H1 (cell line): ENCODE measurements at regions not wholly inside any gene's neighbourhood (a gene's known extent, or its start where the extent isn't known, plus 50 kb on each side); places are given as distances from the start of the nearest gene placed in this dataset.
"Not testable (repeated sequence)": the region's sequence is repeated elsewhere in the genome, so short reads cannot be mapped to it uniquely, and the experiment has no call there.

Experiments used
- CTCF ChIA-PET: fragments of 300-600 bp; sonication (Branson Sonifier 250); formaldehyde crosslinking; loops from one replicate; lab custom pipeline; 2021; ENCODE audit not compliant: partially characterized antibody; lab: Charles Lee
- POLR2A ChIA-PET: fragments of 300-600 bp; sonication (Branson Sonifier 250); formaldehyde crosslinking; loops from one replicate; lab custom pipeline; 2021; ENCODE audit warnings: inconsistent platforms; ENCODE audit not compliant: partially characterized antibody; lab: Charles Lee
- DNase-seq, 2 experiments: peaks; one replicate each; pipeline versions ENCODE4 v3.0.0 to v3.0.0-alpha.2; 2010 to 2022; ENCODE audit warnings: low spot score in 2 of 2, low read depth in 1 of 2, mixed read lengths in 1 of 2
- FAIRE-seq: peaks from 2 replicates; lab custom pipeline; 2011; peaks lifted over from hg19 to GRCh38; lab: Jason Lieb, UNC
- H2AFZ ChIP-seq: 2 replicates; pipeline ENCODE4 v1.8.1; 2012; ENCODE audit warnings: low read length, inconsistent platforms
- H2AK5ac ChIP-seq: 2 replicates; pipeline ENCODE4 v1.6.1; 2013; ENCODE audit warnings: low read depth, low read length
- H2BK120ac ChIP-seq: replicated peaks from 2 replicates; pipeline ENCODE3; 2013; ENCODE audit warnings: low read depth, low read length, inconsistent platforms
- H2BK12ac ChIP-seq: 2 replicates; pipeline ENCODE4 v1.6.1; 2013; ENCODE audit warnings: low read depth, low read length
- H2BK15ac ChIP-seq: 2 replicates; pipeline ENCODE4 v1.6.1; 2013; ENCODE audit warnings: low read length
- H2BK20ac ChIP-seq: 2 replicates; pipeline ENCODE4 v1.6.1; 2013; ENCODE audit warnings: low read length
- H2BK5ac ChIP-seq: 2 replicates; pipeline ENCODE4 v1.6.1; 2013; ENCODE audit warnings: low read depth, low read length
- H3K14ac ChIP-seq: 2 replicates; pipeline ENCODE4 v1.6.1; 2013; ENCODE audit warnings: inconsistent platforms; ENCODE audit not compliant: insufficient read length
- H3K18ac ChIP-seq: 2 replicates; pipeline ENCODE4 v1.6.1; 2013; ENCODE audit warnings: low read length; ENCODE audit errors: extremely low read depth
- H3K23ac ChIP-seq: 2 replicates; pipeline ENCODE4 v1.6.1; 2013; ENCODE audit warnings: inconsistent platforms; ENCODE audit not compliant: insufficient read length
- H3K23me2 ChIP-seq: 2 replicates; pipeline ENCODE4 v1.6.1; 2013; ENCODE audit warnings: low read depth, low read length
- H3K27ac ChIP-seq: 2 replicates; pipeline ENCODE4 v1.6.1; 2011; ENCODE audit warnings: low read depth, low read length, inconsistent platforms
- H3K27me3 ChIP-seq, 4 experiments: replicated peaks in 1 of 4; 1 replicate in 1 of 4; 2 replicates in 3 of 4; pipeline versions ENCODE4 v1.6.1 to v1.8.1; 2011 to 2013; ENCODE audit warnings: low read length in 3 of 4, mild to moderate bottlenecking in 3 of 4, inconsistent platforms in 2 of 4, mixed read lengths in 2 of 4, moderate library complexity in 1 of 4; ENCODE audit not compliant: control insufficient read depth in 3 of 4, insufficient read depth in 3 of 4; ENCODE audit errors: extremely low read depth in 1 of 4
- H3K36me3 ChIP-seq, 4 experiments: 2 replicates each; pipeline versions ENCODE4 v1.6.1 to v1.8.1; 2011 to 2013; ENCODE audit warnings: mild to moderate bottlenecking in 4 of 4, low read length in 3 of 4, moderate library complexity in 2 of 4, control low read depth in 1 of 4, inconsistent platforms in 1 of 4; ENCODE audit not compliant: insufficient read depth in 4 of 4, control insufficient read depth in 2 of 4
- H3K4ac ChIP-seq: replicated peaks from 2 replicates; pipeline ENCODE3; 2013; ENCODE audit warnings: low read length, low read depth, mixed read lengths, inconsistent platforms; ENCODE audit not compliant: insufficient read length
- H3K4me1 ChIP-seq, 4 experiments: replicated peaks in 1 of 4; 1 replicate in 1 of 4; 2 replicates in 3 of 4; pipeline versions ENCODE4 v1.6.1 to v1.8.1; 2011 to 2013; ENCODE audit warnings: low read length in 3 of 4, inconsistent platforms in 2 of 4, mixed read lengths in 1 of 4; ENCODE audit not compliant: insufficient read depth in 4 of 4, control insufficient read depth in 3 of 4
- H3K4me2 ChIP-seq, 2 experiments: 2 replicates each; pipeline versions ENCODE4 v1.6.1 to v1.8.1; 2011 to 2013; ENCODE audit warnings: low read depth in 2 of 2, low read length in 2 of 2, control low read depth in 1 of 2, inconsistent platforms in 1 of 2, mild to moderate bottlenecking in 1 of 2; ENCODE audit not compliant: insufficient read depth in 1 of 2
- H3K4me3 ChIP-seq, 4 experiments: fragments of 200-600, 300-600 bp in 1 of 4; sonication (generic), shearing (Covaris generic), sonication (Bioruptor Twin) in 1 of 4; 2 replicates each; pipeline versions ENCODE4 v1.5.1 to v1.8.1; 2011 to 2016; ENCODE audit warnings: low read length in 4 of 4, low read depth in 3 of 4, control low read depth in 2 of 4, inconsistent platforms in 2 of 4, mild to moderate bottlenecking in 2 of 4, mixed read lengths in 1 of 4, moderate library complexity in 1 of 4; ENCODE audit not compliant: insufficient read depth in 2 of 4; ENCODE audit errors: extremely low read depth in 1 of 4
- H3K56ac ChIP-seq: replicated peaks from 2 replicates; pipeline ENCODE3; 2013; ENCODE audit warnings: low read depth, mild to moderate bottlenecking, mixed read lengths, low read length, inconsistent platforms; ENCODE audit not compliant: insufficient read length
- H3K79me1 ChIP-seq: 2 replicates; pipeline ENCODE4 v1.6.1; 2013; ENCODE audit warnings: low read depth, low read length, control low read depth
- H3K79me2 ChIP-seq, 2 experiments: 2 replicates each; pipeline versions ENCODE4 v1.6.1 to v1.8.1; 2012 to 2013; ENCODE audit warnings: low read length in 2 of 2, mild to moderate bottlenecking in 2 of 2, inconsistent platforms in 1 of 2; ENCODE audit not compliant: insufficient read depth in 2 of 2, control insufficient read depth in 1 of 2
- H3K9ac ChIP-seq, 4 experiments: replicated peaks in 1 of 4; 1 replicate in 1 of 4; 2 replicates in 3 of 4; pipeline versions ENCODE4 v1.6.1 to v1.8.1; 2011 to 2013; ENCODE audit warnings: low read depth in 3 of 4, low read length in 3 of 4, control low read depth in 2 of 4, mild to moderate bottlenecking in 2 of 4, moderate library complexity in 2 of 4, inconsistent platforms in 1 of 4; ENCODE audit errors: extremely low read depth in 1 of 4
- H3K9me3 ChIP-seq, 2 experiments: 2 replicates each; pipeline versions ENCODE4 v1.6.1 to v1.8.1; 2012 to 2013; ENCODE audit warnings: mild to moderate bottlenecking in 2 of 2, moderate library complexity in 2 of 2, control low read depth in 1 of 2, inconsistent platforms in 1 of 2, low read depth in 1 of 2, low read length in 1 of 2, mixed read lengths in 1 of 2; ENCODE audit not compliant: insufficient read depth in 2 of 2
- H4K20me1 ChIP-seq, 2 experiments: replicated peaks in 1 of 2; 2 replicates each; pipeline versions ENCODE3 to v1.8.1; 2011 to 2013; ENCODE audit warnings: inconsistent platforms in 2 of 2, low read length in 2 of 2, mild to moderate bottlenecking in 1 of 2; ENCODE audit not compliant: insufficient read depth in 2 of 2, control insufficient read depth in 1 of 2
- H4K5ac ChIP-seq: 2 replicates; pipeline ENCODE4 v1.6.1; 2013; ENCODE audit warnings: low read length, low read depth, mixed read lengths, inconsistent platforms; ENCODE audit not compliant: insufficient read length
- H4K8ac ChIP-seq: 2 replicates; pipeline ENCODE4 v1.8.0; 2013; ENCODE audit warnings: mild to moderate bottlenecking, moderate library complexity, low read length, inconsistent platforms; ENCODE audit not compliant: insufficient read depth; ENCODE audit errors: extremely low read depth
- H4K91ac ChIP-seq: replicated peaks from 2 replicates; pipeline ENCODE3; 2013; ENCODE audit warnings: low read length, mixed read lengths, inconsistent platforms; ENCODE audit not compliant: insufficient read length
- WGBS, 2 experiments: shearing (Covaris generic) in 1 of 2; methylation state at CpG; one replicate each; pipeline versions ENCODE4 v1.1.6 to v1.1.7; 2013 to 2015; ENCODE audit warnings: low lambda C conversion rate in 2 of 2, mixed read lengths in 2 of 2, inconsistent platforms in 1 of 2, low coverage in 1 of 2, missing lambda C conversion rate in 1 of 2; ENCODE audit not compliant: insufficient replicate concordance in 2 of 2, insufficient coverage in 1 of 2, insufficient read length in 1 of 2; ENCODE audit errors: extremely low coverage in 1 of 2, missing lambda C conversion rate in 1 of 2; 5-methylcytosine and 5-hydroxymethylcytosine counted together

GRCh38 chr6:113791225-113791624 lies 65.9 kb upstream of the MARCKS start:
- not testable (repeated sequence) for H3K4ac ChIP-seq, H3K79me2 ChIP-seq

GRCh38 chr6:113795371-113795770 lies 61.8 kb upstream of the MARCKS start:
- H3K27me3 ChIP-seq, H3K36me3 ChIP-seq, H3K79me2 ChIP-seq, H2BK20ac ChIP-seq, H4K8ac ChIP-seq, POLR2A ChIA-PET, H4K5ac ChIP-seq, FAIRE-seq, H2AK5ac ChIP-seq, H3K23ac ChIP-seq, H3K23me2 ChIP-seq, H3K4ac ChIP-seq, H2BK5ac ChIP-seq, H4K91ac ChIP-seq, H2BK120ac ChIP-seq, H2BK15ac ChIP-seq, CTCF ChIA-PET, H2AFZ ChIP-seq, H3K18ac ChIP-seq, H3K9ac ChIP-seq, H2BK12ac ChIP-seq, H3K4me3 ChIP-seq, H3K56ac ChIP-seq, H3K4me1 ChIP-seq, H3K79me1 ChIP-seq, H3K4me2 ChIP-seq, H3K27ac ChIP-seq, H3K14ac ChIP-seq, H4K20me1 ChIP-seq, H3K9me3 ChIP-seq, DNase-seq: not testable (repeated sequence)
- 79% methylated on average over 4 of the region's 4 CpGs; no CpG with 5 or more reads in 1 of the 2 experiments for WGBS, 2 experiments

More at GRCh38 chr6:113791225-113791624, 65.9 kb upstream of the MARCKS start:
- H3K9ac ChIP-seq, H2AFZ ChIP-seq, H3K4me2 ChIP-seq, H3K4me1 ChIP-seq, H3K23ac ChIP-seq, H2BK20ac ChIP-seq, H2BK5ac ChIP-seq, H3K9me3 ChIP-seq, H3K4me3 ChIP-seq, H4K8ac ChIP-seq, H3K27me3 ChIP-seq, H3K23me2 ChIP-seq, H4K5ac ChIP-seq, H3K79me1 ChIP-seq, H3K56ac ChIP-seq, H3K14ac ChIP-seq, H4K91ac ChIP-seq, H2AK5ac ChIP-seq, H2BK15ac ChIP-seq, H3K27ac ChIP-seq, FAIRE-seq, H3K18ac ChIP-seq, H2BK12ac ChIP-seq, DNase-seq, H2BK120ac ChIP-seq, H4K20me1 ChIP-seq, H3K36me3 ChIP-seq: not testable (repeated sequence)
- 95% methylated on average over 4 of the region's 4 CpGs; no CpG with 5 or more reads in 1 of the 2 experiments for WGBS, 2 experiments
- POLR2A ChIA-PET: interaction anchor here (1.2 kb wide), 1 partner anchor 67 kb away, joined by 3 read pairs; no protein-coding TSS in a partner anchor
- CTCF ChIA-PET: interaction anchor here (1.1 kb wide), 1 partner anchor 68 kb away, joined by 3 read pairs; no protein-coding TSS in a partner anchor
